ENCODE measurements at regions not wholly inside any gene's neighbourhood (a gene's known extent, or its start where the extent isn't known, plus 50 kb on each side); places are given as distances from the start of the nearest gene placed in this dataset.

GRCh38 chr12:24252602-24253001 lies 303.1 kb upstream of the SOX5 start:
- no peak for DNase-seq

GRCh38 chr12:24246934-24247333 lies 297.5 kb upstream of the SOX5 start:
- DNase-seq: no peak

GRCh38 chr12:24246376-24246775 lies 296.9 kb upstream of the SOX5 start:
- DNase-seq: no peak

GRCh38 chr12:24244801-24245200 lies 295.3 kb upstream of the SOX5 start:
- peak; percentile 55 for DNase-seq

GRCh38 chr12:24244231-24244630 lies 294.8 kb upstream of the SOX5 start:
- no peak for DNase-seq

- no peak for DNase-seq
Observed at GRCh38 chr12:24240707-24241106, 291.2 kb upstream of the SOX5 start.

- no peak for DNase-seq
Observed at GRCh38 chr12:24233519-24234246, 284.2 kb upstream of the SOX5 start.

- no peak for DNase-seq
Observed at GRCh38 chr12:24232531-24232930, 283.1 kb upstream of the SOX5 start.

- no peak for DNase-seq
Observed at GRCh38 chr12:24231298-24231697, 281.8 kb upstream of the SOX5 start.

GRCh38 chr12:24230061-24230701 lies 280.7 kb upstream of the SOX5 start:
- DNase-seq: no peak

GRCh38 chr12:24229031-24229700 lies 279.7 kb upstream of the SOX5 start:
- no peak for DNase-seq

GRCh38 chr12:24228371-24228770 lies 278.9 kb upstream of the SOX5 start:
- no peak for DNase-seq

GRCh38 chr12:24227551-24227950 lies 278.1 kb upstream of the SOX5 start:
- no peak for DNase-seq

- DNase-seq: no peak
Observed at GRCh38 chr12:24226745-24227350, 277.4 kb upstream of the SOX5 start.

GRCh38 chr12:24224401-24224800 lies 274.9 kb upstream of the SOX5 start:
- no peak for DNase-seq

- DNase-seq: no peak
Observed at GRCh38 chr12:24223926-24224325, 274.5 kb upstream of the SOX5 start.

- no peak for DNase-seq
Observed at GRCh38 chr12:24222968-24223367, 273.5 kb upstream of the SOX5 start.

GRCh38 chr12:24212496-24212895 lies 263.0 kb upstream of the SOX5 start:
- peak; percentile 83 for DNase-seq

- peak; percentile 13 for DNase-seq
Observed at GRCh38 chr12:24206621-24207020, 257.2 kb upstream of the SOX5 start.

- no peak for DNase-seq
Observed at GRCh38 chr12:24201258-24201970, 251.9 kb upstream of the SOX5 start.

- no peak for DNase-seq
Observed at GRCh38 chr12:24200010-24200409, 250.5 kb upstream of the SOX5 start.

- no peak for DNase-seq
Observed at GRCh38 chr12:24198936-24199671, 249.6 kb upstream of the SOX5 start.

Measured in NCI-H1105 treated with DMSO at 0.1 percent for 48 hours (cell line).